IPS DF 6.9 (cell line): ENCODE measurements at regions not wholly inside any gene's neighbourhood (a gene's known extent, or its start where the extent isn't known, plus 50 kb on each side); places are given as distances from the start of the nearest gene placed in this dataset.

Experiments
- DNase-seq: peaks from one replicate; pipeline ENCODE4 v3.0.0-alpha.2; 2013; ENCODE audit warnings: low read depth, low spot score
- H3K27ac ChIP-seq: one replicate; pipeline ENCODE4 v1.5.1; 2013; ENCODE audit warnings: low read length, control low read depth
- H3K27me3 ChIP-seq: 2 replicates; pipeline ENCODE4 v1.6.1; 2013; ENCODE audit warnings: mild to moderate bottlenecking, low read length; ENCODE audit not compliant: control insufficient read depth, insufficient read depth
- H3K36me3 ChIP-seq: 2 replicates; pipeline ENCODE4 v1.6.1; 2013; ENCODE audit warnings: low read length; ENCODE audit not compliant: control insufficient read depth, insufficient read depth
- H3K4me1 ChIP-seq: 2 replicates; pipeline ENCODE4 v1.6.1; 2013; ENCODE audit warnings: low read length; ENCODE audit not compliant: control insufficient read depth, insufficient read depth
- H3K4me3 ChIP-seq: 2 replicates; pipeline ENCODE4 v1.5.1; 2013; ENCODE audit warnings: mild to moderate bottlenecking, low read length
- H3K9me3 ChIP-seq: 2 replicates; pipeline ENCODE4 v1.6.1; 2013; ENCODE audit warnings: low read length, inconsistent platforms; ENCODE audit not compliant: control insufficient read depth, insufficient read depth
- WGBS: extraction: QIAGEN DNeasy Blood & Tissue Kit; methylation state at CpG from one replicate; pipeline ENCODE4 v1.1.7; 2013; ENCODE audit warnings: mixed read lengths, missing lambda C conversion rate; ENCODE audit not compliant: insufficient read length, insufficient coverage; 5-methylcytosine and 5-hydroxymethylcytosine counted together

DNA sequence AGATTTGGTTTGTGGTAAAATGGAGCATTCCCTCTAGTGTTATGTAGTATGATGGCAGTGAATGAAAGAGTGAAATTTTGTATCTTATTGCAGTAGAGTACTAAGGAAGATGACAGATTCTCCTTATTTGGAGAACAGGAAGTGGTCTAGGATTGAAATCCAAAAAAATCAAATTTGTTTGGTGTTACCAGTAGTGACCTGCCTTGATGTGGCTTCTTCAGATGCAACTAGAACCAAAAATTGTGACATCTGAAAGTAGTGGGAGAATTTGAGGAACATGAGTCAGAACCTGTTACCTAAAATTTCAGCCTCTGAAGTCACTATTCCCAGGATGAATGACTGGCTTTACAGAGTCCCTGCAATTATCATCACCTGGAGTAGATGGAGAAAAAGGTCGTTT lies 165.9 kb downstream of the KLF5 start:
- no CpG with 5 or more reads among the region's 1 CpG for WGBS
- no peak for DNase-seq
- Histone ChIP-seq H3K9me3 (no peaks in the 10 kb centered on the region), H3K27ac (no peak overlapping the region), H3K4me3 (no peak overlapping the region), H3K36me3 (no peaks in the 10 kb centered on the region), H3K27me3 (no peaks in the 10 kb centered on the region), H3K4me1 (no peaks in the 10 kb centered on the region)

DNA sequence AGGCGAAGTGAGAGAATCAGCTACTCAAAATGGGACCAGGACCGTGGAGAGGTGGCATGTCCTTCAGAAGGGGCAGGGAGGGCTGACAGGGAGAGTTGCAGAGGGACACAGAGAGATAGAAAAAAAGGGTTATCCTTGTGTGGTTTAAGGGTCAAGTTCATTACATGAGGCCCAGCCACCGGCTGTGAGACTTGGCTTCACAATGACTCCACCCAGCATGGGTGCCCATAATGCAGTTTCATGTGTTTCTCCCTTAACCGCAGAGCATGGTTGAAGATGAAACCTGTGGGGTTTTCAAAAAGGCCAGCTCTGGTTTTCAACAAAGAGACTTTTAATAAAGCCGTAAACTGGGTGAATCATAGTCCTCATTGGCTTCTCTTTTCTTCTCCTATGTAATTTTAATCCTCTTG lies 164.6 kb downstream of the KLF5 start:
- Histone ChIP-seq H3K27ac (no peak overlapping the region), H3K27me3 (no peaks in the 10 kb centered on the region), H3K4me3 (no peak overlapping the region), H3K9me3 (no peaks in the 10 kb centered on the region), H3K4me1 (no peaks in the 10 kb centered on the region), H3K36me3 (no peaks in the 10 kb centered on the region)
- DNase-seq = no peak
- no CpG with 5 or more reads among the region's 5 CpGs for WGBS

DNA sequence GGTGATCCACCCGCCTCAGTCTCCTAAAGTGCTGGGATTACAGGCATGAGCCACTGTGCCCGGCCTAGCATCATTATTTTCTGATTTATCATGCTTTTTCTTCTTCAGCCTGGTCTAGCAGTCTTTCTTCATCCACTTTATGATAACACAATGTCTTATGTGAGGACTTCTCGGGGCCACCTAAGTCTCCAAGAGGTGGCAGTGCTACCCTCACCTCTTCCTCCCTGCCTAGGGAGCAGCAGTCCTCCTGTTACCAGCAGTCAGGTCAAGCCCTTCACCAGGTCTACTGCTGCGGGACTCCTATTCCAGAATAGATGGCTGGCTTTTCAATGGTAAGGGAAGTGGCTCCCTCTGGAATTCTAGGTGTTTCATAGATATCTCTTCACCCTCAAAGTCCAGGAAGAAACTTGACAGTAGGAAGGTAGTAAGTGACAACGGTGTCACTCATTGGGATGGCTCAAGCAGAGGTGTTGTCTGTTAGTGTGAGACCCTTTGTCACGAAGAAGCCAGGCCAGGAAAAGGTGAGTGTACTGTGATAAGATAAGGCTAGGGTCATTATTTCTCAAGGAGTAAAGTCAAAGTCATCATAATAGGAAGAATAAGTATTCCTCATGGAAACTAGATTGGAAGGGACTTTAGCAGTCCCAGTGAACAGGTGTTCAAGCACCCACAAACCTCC lies 164.0 kb downstream of the KLF5 start:
- no peak overlapping the region for H3K27ac ChIP-seq
- H3K27me3 ChIP-seq = no peaks in the 10 kb centered on the region
- no CpG with 5 or more reads among the region's 6 CpGs for WGBS
- no peak overlapping the region for H3K4me3 ChIP-seq
- H3K36me3 ChIP-seq = no peaks in the 10 kb centered on the region
- H3K4me1 ChIP-seq = no peaks in the 10 kb centered on the region
- DNase-seq = no peak
- H3K9me3 ChIP-seq = no peaks in the 10 kb centered on the region

DNA sequence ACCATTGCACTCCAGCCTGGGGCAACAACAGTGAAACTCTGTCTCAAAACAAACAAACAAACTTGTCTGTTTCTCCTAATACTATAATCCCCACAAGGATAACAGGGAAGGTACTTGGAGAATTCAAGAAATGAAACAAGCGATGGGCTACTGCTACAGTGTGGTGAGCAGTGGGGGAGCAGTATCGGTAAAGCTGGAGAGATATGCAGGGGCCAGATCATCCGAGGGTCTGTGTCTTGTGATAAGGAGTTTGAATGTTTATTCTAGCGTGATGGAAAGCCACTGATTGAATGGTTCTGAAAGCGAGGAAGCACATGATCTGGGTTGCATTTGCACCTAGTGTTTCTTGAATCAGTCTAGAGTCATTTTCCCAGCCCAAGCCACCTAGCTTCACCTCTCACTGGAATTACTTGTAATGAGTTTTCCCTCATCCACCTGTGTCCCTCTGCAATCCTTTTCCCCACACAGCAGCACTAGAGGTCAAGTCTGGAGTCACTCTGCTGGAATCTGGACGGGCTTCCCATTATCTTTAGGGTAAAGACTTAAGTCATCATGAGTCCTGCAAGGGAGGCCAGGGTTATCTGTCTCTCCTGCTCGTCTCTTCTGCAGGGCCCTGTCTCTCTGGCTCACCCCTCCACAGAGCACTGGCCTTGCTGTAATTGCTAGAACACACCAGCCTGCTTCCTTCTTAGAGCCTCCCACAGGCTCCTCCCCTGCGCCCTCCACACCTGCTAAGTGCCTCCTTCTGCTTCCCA lies 162.3 kb downstream of the KLF5 start:
- DNase-seq = no peak
- no peak overlapping the region for H3K4me3 ChIP-seq
- WGBS = no CpG with 5 or more reads among the region's 8 CpGs

DNA sequence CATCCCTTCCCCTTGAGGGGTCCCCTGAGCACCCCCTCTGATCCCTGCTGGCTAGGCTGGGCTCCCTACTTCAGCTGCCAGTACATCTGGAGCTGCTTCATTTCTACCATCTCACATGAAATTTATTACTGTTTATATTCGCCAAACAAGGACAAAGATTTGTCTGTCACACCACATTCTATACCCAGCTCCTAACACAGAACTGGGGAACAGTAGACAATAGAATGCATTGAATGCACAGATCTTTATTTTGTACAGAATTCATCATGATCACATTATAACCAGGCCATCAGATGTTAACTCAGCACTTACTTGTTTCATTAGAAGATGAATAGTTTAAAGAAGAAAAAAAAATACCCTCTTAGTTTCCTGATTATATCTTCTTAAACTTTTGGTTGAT lies 159.4 kb downstream of the KLF5 start:
- DNase-seq = no peak
- Histone ChIP-seq H3K4me1 (no peaks in the 10 kb centered on the region; the same call in 1 of the 2 replicates), H3K27me3 (no peaks in the 10 kb centered on the region), H3K9me3 (no peaks in the 10 kb centered on the region), H3K27ac (no peak overlapping the region), H3K4me3 (no peak overlapping the region), H3K36me3 (no peaks in the 10 kb centered on the region)
- no CpG with 5 or more reads among the region's 1 CpG for WGBS

More for the DNA sequence above, 162.3 kb downstream of the KLF5 start:
- H3K36me3 ChIP-seq = no peaks in the 10 kb centered on the region
- H3K9me3 ChIP-seq = no peaks in the 10 kb centered on the region
- H3K27ac ChIP-seq = no peak overlapping the region
- H3K4me1 ChIP-seq = no peaks in the 10 kb centered on the region
- no peaks in the 10 kb centered on the region for H3K27me3 ChIP-seq

DNA sequence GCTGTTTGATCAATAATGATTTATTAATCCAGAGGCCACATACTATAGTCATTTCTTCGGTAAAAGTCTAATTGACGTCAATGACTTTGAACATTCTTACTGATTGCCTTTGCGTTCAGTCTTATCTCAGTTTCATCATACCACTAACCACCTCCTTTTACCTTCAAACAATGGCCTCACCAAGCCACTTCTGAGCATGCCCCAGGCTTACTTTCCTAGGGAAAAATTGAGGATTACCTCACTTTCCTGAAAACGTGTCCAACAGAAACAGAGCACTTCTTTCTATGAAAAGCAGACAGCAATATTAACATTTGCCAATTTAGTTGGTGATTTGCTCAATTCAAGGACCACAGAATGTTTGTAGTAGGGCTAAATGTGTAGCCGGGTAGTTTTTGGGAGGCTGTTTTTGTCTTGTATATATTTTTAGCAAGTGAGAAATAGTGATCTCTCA lies 157.6 kb downstream of the KLF5 start:
- no peak overlapping the region for H3K4me3 ChIP-seq
- H3K27me3 ChIP-seq = no peaks in the 10 kb centered on the region
- no CpG with 5 or more reads among the region's 5 CpGs for WGBS
- no peak for DNase-seq
- H3K9me3 ChIP-seq = no peaks in the 10 kb centered on the region
- no peak overlapping the region for H3K27ac ChIP-seq
- H3K36me3 ChIP-seq = no peaks in the 10 kb centered on the region
- H3K4me1 ChIP-seq = no peaks in the 10 kb centered on the region; the same call in 1 of the 2 replicates

DNA sequence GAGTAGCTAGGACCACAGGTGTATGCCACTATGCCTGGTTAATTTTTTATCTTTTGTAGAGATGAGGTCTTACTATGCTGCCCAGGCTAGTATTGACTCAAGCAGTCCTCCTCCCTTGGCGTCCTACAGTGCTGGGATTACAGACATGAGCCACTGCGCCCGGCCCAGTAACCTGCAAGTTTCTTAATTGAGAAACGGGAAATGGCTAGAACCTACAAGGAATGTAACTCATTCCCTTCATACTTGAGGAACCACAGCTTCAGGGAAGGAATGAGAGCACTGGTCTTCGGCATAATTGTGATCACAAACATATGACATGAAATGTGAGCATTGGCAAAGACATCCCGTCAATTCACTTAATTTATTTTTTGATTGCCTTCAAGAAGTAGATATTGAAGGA lies 157.0 kb downstream of the KLF5 start:
- WGBS = no CpG with 5 or more reads among the region's 6 CpGs
- Histone ChIP-seq H3K4me3 (no peak overlapping the region), H3K36me3 (no peaks in the 10 kb centered on the region), H3K27ac (no peak overlapping the region), H3K27me3 (no peaks in the 10 kb centered on the region), H3K4me1 (no peaks in the 10 kb centered on the region; the same call in 1 of the 2 replicates), H3K9me3 (no peaks in the 10 kb centered on the region)
- DNase-seq = no peak

DNA sequence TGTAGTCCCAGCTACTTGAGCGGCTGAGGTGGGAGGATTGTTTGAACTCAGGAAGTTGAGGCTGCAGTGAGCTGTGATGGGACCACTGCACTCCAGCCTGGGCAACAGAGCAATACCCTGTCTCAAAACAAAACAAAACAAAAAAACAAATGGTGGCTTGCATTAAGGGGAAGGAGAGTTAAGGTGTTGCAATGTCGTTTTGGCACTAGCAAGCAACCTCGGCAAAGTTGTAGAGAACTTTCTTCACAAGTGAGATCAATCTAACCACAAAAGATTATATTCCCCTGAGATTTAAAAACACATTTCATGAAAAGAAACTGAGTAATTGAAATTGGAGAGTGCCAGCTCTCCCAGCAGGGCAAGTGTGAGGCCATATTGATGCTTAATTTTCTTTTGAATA lies 153.7 kb downstream of the KLF5 start:
- H3K27me3 ChIP-seq = no peaks in the 10 kb centered on the region
- H3K27ac ChIP-seq = no peak overlapping the region
- H3K4me3 ChIP-seq = no peak overlapping the region
- no CpG with 5 or more reads among the region's 3 CpGs for WGBS
- H3K9me3 ChIP-seq = no peaks in the 10 kb centered on the region
- no peaks in the 10 kb centered on the region for H3K36me3 ChIP-seq
- no peaks in the 10 kb centered on the region; the same call in 1 of the 2 replicates for H3K4me1 ChIP-seq
- DNase-seq = no peak

DNA sequence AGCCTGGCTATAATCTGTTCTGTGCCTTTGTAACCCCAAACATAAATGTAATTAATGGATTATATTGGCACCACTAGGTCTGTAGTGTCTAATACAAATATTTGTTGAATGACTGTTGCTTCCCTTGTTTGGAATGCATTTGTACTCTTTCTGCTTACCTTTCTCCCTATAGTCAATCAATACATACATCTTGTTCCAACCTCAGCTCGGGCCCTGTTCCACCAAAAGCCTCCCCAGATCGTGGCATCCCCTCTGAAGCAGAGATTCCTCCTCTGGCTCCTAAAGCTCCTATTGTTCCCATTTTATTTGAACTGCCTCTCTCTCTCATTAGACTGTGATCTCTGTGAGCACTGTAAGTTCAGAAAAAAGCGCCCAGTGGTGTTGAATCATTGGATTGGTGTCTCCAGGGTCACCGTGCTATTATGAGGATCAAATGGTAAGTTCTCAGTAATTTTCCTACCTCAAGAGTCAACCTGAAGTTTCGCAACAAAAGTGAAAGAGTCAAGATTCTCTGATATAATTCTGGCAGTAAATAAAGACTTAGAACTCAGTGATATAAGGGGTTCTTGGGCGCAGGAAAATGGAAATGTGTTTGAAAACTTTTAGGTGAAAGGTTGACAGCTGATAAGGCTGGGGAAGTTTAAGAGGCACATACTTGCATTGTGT lies 151.5 kb downstream of the KLF5 start:
- Histone ChIP-seq H3K27ac (no peak overlapping the region), H3K4me3 (no peak overlapping the region), H3K4me1 (no peaks in the 10 kb centered on the region), H3K27me3 (no peaks in the 10 kb centered on the region), H3K9me3 (no peaks in the 10 kb centered on the region), H3K36me3 (no peaks in the 10 kb centered on the region)
- no CpG with 5 or more reads among the region's 6 CpGs for WGBS
- no peak for DNase-seq

DNA sequence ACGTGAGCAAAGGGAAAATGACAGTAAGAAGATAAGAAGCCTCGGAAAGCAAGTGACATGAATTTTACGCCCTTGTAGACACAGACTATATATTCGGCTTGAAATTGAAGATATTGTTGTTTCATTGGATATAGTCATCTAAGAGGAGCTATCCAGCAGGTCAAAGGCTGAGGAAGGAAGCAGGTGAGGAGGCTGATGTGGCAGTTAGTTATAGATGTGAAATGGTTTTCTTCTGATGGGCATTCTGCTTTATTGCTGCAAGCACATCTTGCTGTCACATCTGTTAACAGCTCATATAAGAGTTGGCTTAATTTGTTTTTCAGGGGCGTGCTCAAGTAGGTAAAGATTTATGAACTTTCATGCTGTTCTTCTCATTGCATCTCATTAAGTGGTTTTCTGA lies 146.1 kb downstream of the KLF5 start:
- Histone ChIP-seq H3K27ac (no peak overlapping the region), H3K36me3 (no peaks in the 10 kb centered on the region), H3K4me3 (no peak overlapping the region), H3K9me3 (no peaks in the 10 kb centered on the region), H3K27me3 (no peaks in the 10 kb centered on the region), H3K4me1 (no peaks in the 10 kb centered on the region)
- no CpG with 5 or more reads among the region's 5 CpGs for WGBS
- no peak for DNase-seq
